OCI-LY3 (cell line): ENCODE measurements at regions not wholly inside any gene's neighbourhood (a gene's known extent, or its start where the extent isn't known, plus 50 kb on each side); places are given as distances from the start of the nearest gene placed in this dataset.

Source experiments
- CTCF ChIP-seq: fragments of 200-600, 300-600 bp; sonication (generic); IDR thresholded peaks from 2 replicates; pipeline ENCODE4 v1.5.1; 2014; ENCODE audit warnings: antibody characterized with exemption, low read length, low read depth
- EZH2phosphoT487 ChIP-seq: fragments of 200-600 bp; shearing (Covaris generic); IDR thresholded peaks from 2 replicates; pipeline ENCODE4 v1.6.1; 2018; ENCODE audit warnings: antibody characterized with exemption, mixed run types, low read depth

GRCh38 chr1:181163662-181164061 is 75.2 kb downstream of the IER5 start:
- TF ChIP-seq CTCF, result no peak
- TF ChIP-seq EZH2phosphoT487, result no peak
